ENCODE measurements at regions not wholly inside any gene's neighbourhood (a gene's known extent, or its start where the extent isn't known, plus 50 kb on each side); places are given as distances from the start of the nearest gene placed in this dataset.

- no peak for TF ChIP-seq CTCF (conservative IDR thresholded peaks at IDR 0.05; ENCODE audit: low read depth, low read length)
- no peak for TF ChIP-seq EZH2 (IDR thresholded peaks at IDR 0.05; ENCODE audit: low read length, unreplicated experiment)
Measured at GRCh38 chr7:19567011-19567410, 141.8 kb downstream of the POLR1F start.

Data from PC-3 (cell line).